Activated naive CD4-positive, alpha-beta T cell treated with anti-CD3 and anti-CD28 coated beads, Interleukin-2, amount 50 U/mL, for 72 hours (primary cell): ENCODE measurements at regions not wholly inside any gene's neighbourhood (a gene's known extent, or its start where the extent isn't known, plus 50 kb on each side); places are given as distances from the start of the nearest gene placed in this dataset.
"Not testable (repeated sequence)": the region's sequence is repeated elsewhere in the genome, so short reads cannot be mapped to it uniquely, and the experiment has no call there.

Experiments used
- ATAC-seq, 2 donors: fragments of 150-1000 bp; cut with Tn5 transposase; 2 replicates each; pipeline ENCODE4 v1.10.0; 2021; ENCODE audit warnings: mild to moderate bottlenecking in 2 of 2, moderate library complexity in 2 of 2
- DNase-seq, 2 donors: peaks; one replicate each; pipeline ENCODE4 v3.0.0; 2021 to 2022; ENCODE audit warnings: low spot score in 2 of 2
- H3K27ac Mint-ChIP-seq, 2 donors: one replicate each; pipeline ENCODE4 v1.8.0; 2022; ENCODE audit warnings: mild to moderate bottlenecking in 2 of 2, mixed read lengths in 2 of 2
- H3K36me3 Mint-ChIP-seq, 2 donors: one replicate each; pipeline ENCODE4 v1.8.0; 2022; ENCODE audit warnings: mixed read lengths in 2 of 2
- H3K9me3 Mint-ChIP-seq, 2 donors: one replicate each; pipeline ENCODE4 v1.8.0; 2022; ENCODE audit warnings: mixed read lengths in 2 of 2

- DNase-seq, result no peak
- Mint-ChIP-seq H3K36me3 (peaks cover 5 to 6% of the 10 kb centered on the region in 2 donors), H3K27ac (no peak overlapping the region), H3K9me3 (peaks cover 7 to 10% of the 10 kb centered on the region in 2 donors)
- no peak for ATAC-seq
These were observed 164.9 kb upstream of the ZNF618 start for GRCh38 chr9:113711251-113711650.

- Mint-ChIP-seq H3K9me3 (peaks cover 7% of the 10 kb centered on the region in 2 donors), H3K36me3 (peaks cover 5 to 6% of the 10 kb centered on the region in 2 donors), H3K27ac (no peak overlapping the region)
- ATAC-seq (no peak), DNase-seq (no peak)
These were observed 164.1 kb upstream of the ZNF618 start for GRCh38 chr9:113712053-113712452.

- ATAC-seq, result no peak
- no peak overlapping the region for H3K27ac Mint-ChIP-seq
- H3K36me3 Mint-ChIP-seq, result peaks cover 0 to 5% of the 10 kb centered on the region in 2 donors
- no peak for DNase-seq
- H3K9me3 Mint-ChIP-seq, result peaks cover 0 to 3% of the 10 kb centered on the region in 2 donors
These were observed 161.0 kb upstream of the ZNF618 start for GRCh38 chr9:113715086-113715485.

- DNase-seq (no peak), ATAC-seq (no peak)
- H3K27ac Mint-ChIP-seq, result no peak overlapping the region
These were observed 156.2 kb upstream of the ZNF618 start for GRCh38 chr9:113719919-113720318.

GRCh38 chr9:113720495-113720894, 155.6 kb upstream of the ZNF618 start:
- Mint-ChIP-seq H3K9me3 (peaks cover 0 to 3% of the 10 kb centered on the region in 2 donors), H3K36me3 (peaks cover 0 to 5% of the 10 kb centered on the region in 2 donors), H3K27ac (no peak overlapping the region)
- DNase-seq (no peak), ATAC-seq (no peak)

More at GRCh38 chr9:113719919-113720318, 156.2 kb upstream of the ZNF618 start:
- Mint-ChIP-seq H3K9me3 (peaks cover 0 to 3% of the 10 kb centered on the region in 2 donors), H3K36me3 (peaks cover 0 to 5% of the 10 kb centered on the region in 2 donors)

- no peak for DNase-seq
- Mint-ChIP-seq H3K9me3 (no peaks in the 10 kb centered on the region), H3K27ac (no peak overlapping the region), H3K36me3 (no peaks in the 10 kb centered on the region)
- no peak for ATAC-seq
These were observed 154.3 kb upstream of the ZNF618 start for GRCh38 chr9:113721856-113722255.

GRCh38 chr9:113724202-113724601, 151.9 kb upstream of the ZNF618 start:
- DNase-seq (no peak), ATAC-seq (no peak)
- Mint-ChIP-seq H3K9me3 (peaks cover 3 to 4% of the 10 kb centered on the region in 2 donors), H3K36me3 (peaks cover 0 to 6% of the 10 kb centered on the region in 2 donors), H3K27ac (no peak overlapping the region)

GRCh38 chr9:113728989-113729388, 147.1 kb upstream of the ZNF618 start:
- ATAC-seq (no peak), DNase-seq (no peak)
- H3K36me3 Mint-ChIP-seq, result peaks cover 6 to 8% of the 10 kb centered on the region in 2 donors
- no peak overlapping the region for H3K27ac Mint-ChIP-seq
- peaks cover 7 to 13% of the 10 kb centered on the region in 2 donors for H3K9me3 Mint-ChIP-seq

- no peak overlapping the region for H3K27ac Mint-ChIP-seq
- H3K9me3 Mint-ChIP-seq, result peaks cover 2 to 9% of the 10 kb centered on the region in 2 donors
- DNase-seq (no peak), ATAC-seq (no peak)
- peaks cover 0 to 8% of the 10 kb centered on the region in 2 donors for H3K36me3 Mint-ChIP-seq
These were observed 141.3 kb upstream of the ZNF618 start for GRCh38 chr9:113734826-113735225.

GRCh38 chr9:113737517-113738271, 138.4 kb upstream of the ZNF618 start:
- ATAC-seq, result peak in 1 of 2 donors; percentile 53

GRCh38 chr9:113738496-113738892, 137.6 kb upstream of the ZNF618 start:
- DNase-seq (no peak), ATAC-seq (no peak)
- Mint-ChIP-seq H3K9me3 (peaks cover 4 to 6% of the 10 kb centered on the region in 2 donors), H3K36me3 (peaks cover 0 to 6% of the 10 kb centered on the region in 2 donors), H3K27ac (no peak overlapping the region)

More at GRCh38 chr9:113737517-113738271, 138.4 kb upstream of the ZNF618 start:
- Mint-ChIP-seq H3K9me3 (peaks cover 4 to 9% of the 10 kb centered on the region in 2 donors), H3K36me3 (peaks cover 2 to 6% of the 10 kb centered on the region in 2 donors), H3K27ac (no peak overlapping the region)
- DNase-seq, result peak in 1 of 2 donors; percentile 52

GRCh38 chr9:113738893-113739604, 137.1 kb upstream of the ZNF618 start:
- no peak overlapping the region for H3K27ac Mint-ChIP-seq
- peaks cover 4 to 5% of the 10 kb centered on the region in 2 donors for H3K9me3 Mint-ChIP-seq
- peak in 1 of 2 donors; percentile 68 for ATAC-seq

GRCh38 chr9:113739605-113740507, 136.3 kb upstream of the ZNF618 start:
- H3K9me3 Mint-ChIP-seq, DNase-seq, H3K27ac Mint-ChIP-seq, H3K36me3 Mint-ChIP-seq, ATAC-seq: not testable (repeated sequence)

More at GRCh38 chr9:113738893-113739604, 137.1 kb upstream of the ZNF618 start:
- H3K36me3 Mint-ChIP-seq, result peaks cover 0 to 6% of the 10 kb centered on the region in 2 donors
- DNase-seq, result peak in 1 of 2 donors; percentile 17

GRCh38 chr9:113740508-113741500, 135.3 kb upstream of the ZNF618 start:
- H3K27ac Mint-ChIP-seq, DNase-seq, H3K36me3 Mint-ChIP-seq, H3K9me3 Mint-ChIP-seq: not testable (repeated sequence)
- ATAC-seq, result peak in 1 of 2 donors; percentile 41
